ENCODE measurements at regions not wholly inside any gene's neighbourhood (a gene's known extent, or its start where the extent isn't known, plus 50 kb on each side); places are given as distances from the start of the nearest gene placed in this dataset.

GRCh38 chr3:90010341-90010740 lies 902.9 kb downstream of the EPHA3 start:
- TF ChIP-seq EZH2 (IDR thresholded peaks at IDR 0.05; ENCODE audit: borderline replicate concordance) = no peak
- TF ChIP-seq CTCF (IDR thresholded peaks at IDR 0.05; ENCODE audit: poor library complexity) = no peak

Measured in hepatocyte (in vitro differentiated cells).